SKM-1 treated with dmso at 0.1 percent for 144 hours (cell line): ENCODE measurements at regions not wholly inside any gene's neighbourhood (a gene's known extent, or its start where the extent isn't known, plus 50 kb on each side); places are given as distances from the start of the nearest gene placed in this dataset.
"Not testable (repeated sequence)": the region's sequence is repeated elsewhere in the genome, so short reads cannot be mapped to it uniquely, and the experiment has no call there.

ENCODE experiments used
- DNase-seq: peaks from one replicate; lab custom pipeline; 2025; ENCODE audit not compliant: unreplicated experiment; lab: John Stamatoyannopoulos, UW

DNA sequence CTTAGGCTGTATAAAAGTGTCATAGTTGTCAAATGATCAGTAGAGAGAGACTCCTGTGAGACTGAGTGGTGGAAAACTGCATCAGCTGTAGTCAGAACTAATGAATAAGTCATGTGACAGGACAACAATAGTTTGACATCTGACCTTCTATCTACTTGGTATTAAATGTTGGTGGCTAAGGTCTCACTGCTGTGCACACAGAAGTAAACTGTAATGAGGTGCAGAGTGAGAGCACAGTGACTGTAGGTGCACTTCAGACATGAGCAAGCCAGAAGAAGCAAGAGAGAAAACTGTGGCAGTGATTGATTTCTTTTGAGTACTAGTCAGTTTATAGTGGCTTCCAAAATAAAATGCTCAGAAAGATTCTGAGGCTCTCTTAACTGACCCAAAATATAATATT lies 803.6 kb downstream of the RAPGEF2 start:
- no peak for DNase-seq

DNA sequence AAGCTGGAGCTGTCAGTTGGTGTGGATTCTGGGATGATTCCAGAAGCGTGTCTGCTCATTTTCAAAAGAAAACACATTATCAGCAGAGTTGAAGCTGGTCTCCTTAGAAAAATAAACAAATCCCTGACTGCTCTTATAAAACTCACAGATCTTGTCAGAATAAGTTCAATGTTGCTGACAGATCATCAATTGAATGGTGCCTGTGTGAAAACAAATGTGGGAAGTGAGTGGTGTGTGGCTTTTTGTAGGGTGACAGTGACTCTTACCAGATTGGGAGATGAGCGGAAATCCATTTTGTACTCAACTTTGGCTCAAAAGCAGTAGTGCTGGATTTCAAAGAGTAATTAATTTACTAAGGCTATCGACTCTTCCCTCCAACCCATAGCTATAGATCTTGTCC lies 807.8 kb downstream of the RAPGEF2 start:
- no peak for DNase-seq

DNA sequence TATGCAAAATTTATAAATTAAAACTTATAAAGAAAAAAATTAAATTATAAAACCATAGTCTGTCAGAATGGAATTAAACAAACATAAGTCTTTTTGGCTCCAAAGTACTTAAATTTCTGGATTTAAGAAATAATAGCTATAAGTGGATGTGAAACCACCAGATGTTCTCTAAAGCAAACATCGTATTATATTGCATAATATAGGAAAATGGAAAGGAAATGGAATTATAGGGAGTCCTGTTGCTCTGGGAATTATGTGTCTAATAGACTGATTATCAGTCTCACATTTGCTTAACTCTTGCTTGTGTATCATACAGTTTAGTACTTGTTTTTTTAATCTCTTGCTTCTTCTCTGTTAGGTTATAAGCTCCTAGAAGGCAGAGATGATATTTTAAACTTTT lies 819.2 kb downstream of the RAPGEF2 start:
- no peak for DNase-seq

DNA sequence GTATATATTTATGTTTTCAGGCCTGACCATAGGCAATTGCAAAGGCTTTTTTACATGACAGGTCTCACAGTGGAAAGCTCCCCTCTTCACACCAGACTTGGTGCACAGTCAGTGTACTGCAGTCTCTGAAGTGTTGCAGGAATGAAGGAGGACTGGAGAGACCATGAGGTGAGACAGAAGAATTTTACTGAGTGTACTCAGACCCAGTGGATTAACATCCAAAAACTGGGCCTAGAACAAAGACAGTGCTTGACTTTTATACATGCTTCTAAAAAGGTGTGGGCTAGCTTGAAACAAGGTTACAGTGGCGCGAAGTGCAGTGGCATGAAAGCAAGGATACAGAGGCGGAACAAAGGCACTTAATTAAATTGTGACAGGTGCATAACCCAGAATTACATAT lies 822.9 kb downstream of the RAPGEF2 start:
- no peak for DNase-seq

DNA sequence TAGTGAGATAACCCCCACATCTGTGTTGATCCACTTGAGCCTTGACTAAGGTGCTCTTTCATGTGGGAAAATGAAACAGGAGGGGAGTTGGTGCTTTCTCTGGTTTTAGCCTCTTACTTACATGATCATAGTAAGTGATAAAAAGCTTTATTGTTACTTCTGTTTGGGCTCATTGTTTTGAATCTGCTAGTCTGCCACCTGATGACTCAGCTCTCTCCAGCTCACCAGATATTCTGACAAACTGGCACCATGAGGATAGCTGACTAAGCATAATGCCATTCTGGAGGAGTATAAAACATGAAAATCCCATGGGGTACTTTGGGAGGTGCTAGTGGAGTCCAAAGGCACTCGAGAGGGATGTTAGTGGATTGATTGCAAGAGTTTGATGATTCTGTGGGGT lies 824.0 kb downstream of the RAPGEF2 start:
- no peak for DNase-seq

DNA sequence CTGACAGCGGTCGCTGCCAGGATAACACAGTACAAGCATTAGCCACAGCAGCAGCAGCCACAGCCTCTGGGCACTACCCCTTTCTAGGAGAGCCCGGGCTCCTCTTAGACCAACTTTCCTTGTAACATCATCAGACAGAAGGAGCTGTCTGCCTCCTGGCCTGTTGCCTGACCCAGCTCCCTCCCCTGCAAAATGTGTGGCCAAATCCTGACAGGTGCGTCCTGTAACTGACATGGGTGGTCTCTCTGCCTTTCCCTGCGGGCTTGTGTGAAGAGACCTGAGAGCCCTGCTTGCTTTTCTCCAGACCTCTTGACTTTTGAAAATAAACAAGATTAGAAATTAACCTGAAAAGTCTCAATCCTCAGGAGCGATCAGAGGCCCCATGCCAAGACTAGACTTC lies 824.9 kb downstream of the RAPGEF2 start:
- DNase-seq = no peak

DNA sequence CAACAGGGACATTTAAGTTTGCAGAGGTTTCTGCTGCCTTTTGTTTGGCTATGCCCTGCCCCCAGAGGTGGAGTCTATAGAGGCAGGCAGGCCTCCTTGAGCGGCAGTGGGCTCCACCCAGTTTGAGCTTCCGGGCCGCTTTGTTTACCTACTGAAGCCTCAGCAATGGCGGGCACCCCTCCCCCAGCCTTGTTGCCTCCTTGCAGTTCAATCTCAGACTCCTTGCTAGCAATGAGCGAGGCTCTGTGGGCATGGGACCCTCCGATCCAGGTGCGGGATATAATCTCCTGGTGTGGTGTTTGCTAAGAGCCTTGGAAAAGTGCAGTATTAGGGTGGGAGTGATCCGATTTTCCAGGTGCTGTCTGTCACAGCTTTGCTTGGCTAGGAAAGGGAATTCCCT lies 831.7 kb downstream of the RAPGEF2 start:
- DNase-seq = not testable (repeated sequence)

DNA sequence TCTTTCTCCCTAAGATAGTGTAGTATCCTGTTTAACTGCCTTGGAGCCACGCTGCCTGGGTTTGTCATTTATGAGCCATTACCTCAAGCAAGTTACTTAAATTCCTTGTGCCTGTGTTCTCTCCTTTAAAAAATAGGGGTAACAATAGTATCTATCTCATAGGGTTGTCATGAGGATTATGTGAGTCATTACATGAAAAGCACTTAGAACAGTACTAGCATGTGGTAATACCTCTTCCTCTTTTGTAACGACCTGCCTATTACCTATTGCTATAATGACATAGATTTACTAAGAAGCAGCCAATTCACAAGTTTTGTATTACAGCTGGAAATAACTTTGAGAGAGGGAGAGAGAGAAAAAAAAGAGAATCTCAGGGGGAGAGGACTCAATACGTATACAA lies 834.7 kb downstream of the RAPGEF2 start:
- DNase-seq = peak; percentile 67

DNA sequence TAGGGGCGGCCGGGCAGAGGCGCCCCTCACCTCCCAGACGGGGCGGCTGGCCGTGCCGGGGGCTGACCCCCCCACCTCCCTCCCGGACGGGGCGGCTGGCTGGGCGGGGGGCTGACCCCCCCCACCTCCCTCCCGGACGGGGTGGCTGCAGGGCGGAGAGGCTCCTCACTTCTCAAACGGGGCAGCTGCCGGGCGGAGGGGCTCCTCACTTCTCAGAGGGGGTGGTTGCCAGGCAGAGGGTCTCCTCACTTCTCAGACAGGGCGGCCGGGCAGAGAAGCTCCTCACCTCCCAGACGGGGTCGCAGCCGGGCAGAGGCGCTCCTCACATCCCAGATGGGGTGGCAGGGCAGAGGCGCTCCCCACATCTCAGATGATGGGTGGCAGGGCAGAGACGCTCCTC lies 836.8 kb downstream of the RAPGEF2 start:
- DNase-seq = not testable (repeated sequence)

DNA sequence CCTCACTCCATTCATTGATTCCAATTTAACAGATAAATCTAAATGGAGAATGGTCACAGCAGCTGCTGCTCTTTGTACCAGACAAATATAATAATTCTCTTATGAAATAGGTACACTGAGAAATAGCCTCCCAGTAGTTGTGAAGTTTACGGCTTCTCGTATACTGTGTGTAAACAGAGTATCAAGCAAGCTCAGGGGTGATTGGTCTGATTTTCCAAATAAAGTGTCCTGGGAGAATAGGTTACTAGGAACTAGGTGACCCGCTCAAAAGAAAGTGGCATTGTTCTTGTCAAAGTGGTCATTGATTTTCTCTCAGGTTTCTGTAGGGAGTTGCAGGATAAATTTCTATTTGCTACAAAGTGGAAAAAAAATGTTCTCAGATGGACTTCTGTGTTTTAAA lies 838.2 kb downstream of the RAPGEF2 start:
- no peak for DNase-seq

DNA sequence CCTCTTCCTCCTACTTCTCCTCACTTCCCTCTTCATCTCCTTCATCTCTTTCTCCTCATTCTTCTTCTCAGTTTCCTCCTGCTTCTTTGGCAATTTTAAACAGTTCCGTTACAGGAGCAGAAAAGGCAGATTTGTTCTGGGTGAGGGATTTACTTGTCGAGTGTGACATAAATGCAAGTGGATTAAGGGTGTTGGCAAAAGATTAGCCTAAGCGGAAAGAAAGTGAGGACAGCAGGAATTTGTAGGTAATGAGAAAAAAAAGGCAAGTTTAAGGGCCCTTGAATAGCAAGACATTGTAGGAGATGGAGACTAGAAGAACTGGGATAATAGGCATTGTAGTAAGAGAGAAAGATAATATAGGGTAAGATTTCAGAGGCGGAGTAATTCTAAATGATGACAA lies 841.6 kb downstream of the RAPGEF2 start:
- no peak for DNase-seq

DNA sequence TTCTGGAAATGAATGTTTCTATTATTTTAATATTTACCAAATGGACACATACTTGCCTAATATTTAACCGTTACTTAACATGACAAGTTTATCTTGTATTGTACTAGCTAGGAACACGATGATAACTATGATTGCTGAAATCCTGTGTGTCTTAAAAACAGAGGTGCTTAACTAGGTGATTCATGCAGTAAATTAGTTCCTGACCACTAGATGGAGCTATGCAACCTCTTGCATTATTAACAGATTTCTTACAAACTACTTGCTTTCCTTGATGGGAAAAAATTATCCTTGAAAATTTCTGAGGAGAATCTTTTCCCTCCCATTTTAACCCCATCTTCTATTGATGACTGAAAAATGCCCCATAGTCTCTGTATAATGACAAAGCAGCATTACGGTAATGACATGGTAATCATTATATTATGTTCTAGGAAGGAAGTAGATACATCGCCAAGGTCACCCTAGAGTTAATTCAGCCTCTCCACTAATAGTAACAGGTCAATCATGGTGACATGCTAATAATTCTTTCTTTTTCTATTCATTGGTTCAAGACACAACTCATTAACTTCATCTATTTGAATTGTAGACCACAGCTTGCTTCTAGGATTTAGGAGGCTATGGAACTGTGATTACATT lies 844.2 kb downstream of the RAPGEF2 start:
- peak; percentile 46 for DNase-seq

DNA sequence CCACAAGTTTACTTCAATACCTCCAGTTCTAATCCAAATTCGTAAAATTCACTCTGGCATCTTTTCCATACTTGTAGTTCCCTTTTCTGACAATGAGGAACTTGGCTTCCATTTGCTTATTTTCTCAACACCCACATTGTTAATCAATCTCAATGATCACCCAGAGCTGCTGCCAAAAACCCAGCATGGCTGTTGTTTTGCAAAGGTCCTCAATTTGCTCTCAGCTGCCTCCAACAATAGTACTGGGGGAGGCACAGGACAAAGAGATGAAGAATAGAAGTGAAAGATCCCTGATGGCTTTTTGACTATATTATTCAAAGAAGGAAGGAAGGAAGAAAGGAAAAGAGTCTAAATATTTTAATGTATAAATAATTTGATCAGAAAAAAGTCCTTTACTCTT lies 847.8 kb downstream of the RAPGEF2 start:
- no peak for DNase-seq

DNA sequence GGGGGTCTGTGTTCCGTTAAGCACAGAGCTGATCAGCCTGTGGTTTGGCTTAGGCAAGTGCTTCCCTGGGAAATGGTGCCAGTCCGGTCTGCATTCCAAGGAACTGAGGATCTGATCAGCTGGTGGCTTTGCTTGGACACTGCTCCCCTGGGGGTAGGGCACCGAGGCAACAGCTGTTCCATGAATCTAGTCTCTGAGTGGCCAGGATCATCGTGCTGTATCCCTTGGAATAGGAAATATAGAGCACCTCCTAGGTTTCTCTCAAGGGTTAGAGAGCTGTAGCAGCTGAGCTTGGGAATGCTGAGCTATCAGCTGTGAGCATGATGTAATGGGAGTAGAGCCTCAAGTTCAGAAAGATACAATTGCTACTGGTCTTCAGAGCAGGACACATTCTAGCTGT lies 863.9 kb downstream of the RAPGEF2 start:
- no peak for DNase-seq

DNA sequence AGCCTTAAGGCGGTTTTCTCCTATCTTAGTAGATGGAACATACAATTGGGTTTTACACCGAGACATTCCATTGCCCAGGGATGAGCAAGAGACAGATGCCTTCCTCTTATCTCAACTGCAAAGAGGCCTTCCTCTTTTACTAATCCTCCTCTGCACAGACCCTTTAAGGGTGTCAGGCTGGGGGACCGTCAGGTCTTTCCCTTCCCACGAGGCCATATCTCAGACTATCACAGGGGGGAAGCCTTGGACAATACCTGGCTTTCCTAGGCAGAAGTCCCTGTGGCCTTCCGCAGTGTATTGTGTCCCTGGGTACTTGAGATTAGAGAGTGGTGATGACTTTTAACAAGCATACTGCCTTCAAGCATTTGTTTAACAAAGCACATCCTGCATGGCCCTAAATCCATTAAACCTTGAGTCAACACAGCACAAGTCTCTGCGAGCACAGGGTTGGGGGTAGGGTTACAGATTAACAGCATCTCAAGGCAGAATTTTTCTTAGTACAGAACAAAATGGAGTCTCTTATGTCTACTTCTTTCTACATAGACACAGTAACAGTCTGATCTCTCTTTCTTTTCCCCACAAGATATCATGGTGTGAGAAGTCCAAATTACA lies 874.1 kb downstream of the RAPGEF2 start:
- DNase-seq = not testable (repeated sequence)

DNA sequence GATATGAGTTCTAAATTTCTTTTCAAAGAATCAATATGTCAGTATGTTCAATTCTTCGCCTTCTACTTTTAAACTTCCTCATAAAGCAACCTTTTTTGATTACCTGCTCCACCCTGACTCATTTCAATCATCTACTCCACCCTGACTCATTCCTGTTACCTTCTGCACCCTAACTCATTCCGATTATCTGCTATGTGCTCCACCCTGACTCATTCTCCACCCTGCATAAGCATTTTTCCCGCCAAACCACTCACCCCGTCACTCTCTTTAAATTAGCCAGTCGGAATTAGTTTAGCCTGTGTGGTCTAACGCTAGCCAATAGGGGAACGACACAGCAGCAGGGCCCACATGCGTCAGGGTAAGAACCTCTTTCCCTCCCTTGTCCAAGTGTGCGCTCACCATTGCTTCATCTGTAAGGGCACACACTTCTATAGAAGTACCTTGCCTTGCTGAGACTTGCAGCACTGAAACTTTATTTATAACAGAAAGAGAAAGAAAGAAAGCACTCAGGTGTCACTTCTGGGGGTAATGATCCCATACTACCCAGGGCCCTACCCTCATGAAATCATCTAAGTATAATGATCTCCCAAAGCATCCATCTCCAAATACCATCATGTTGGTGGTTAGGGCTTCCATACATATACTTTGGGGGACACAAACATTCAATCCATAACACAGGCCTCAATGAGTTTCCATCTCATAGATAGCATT lies 875.2 kb downstream of the RAPGEF2 start:
- DNase-seq = no peak

DNA sequence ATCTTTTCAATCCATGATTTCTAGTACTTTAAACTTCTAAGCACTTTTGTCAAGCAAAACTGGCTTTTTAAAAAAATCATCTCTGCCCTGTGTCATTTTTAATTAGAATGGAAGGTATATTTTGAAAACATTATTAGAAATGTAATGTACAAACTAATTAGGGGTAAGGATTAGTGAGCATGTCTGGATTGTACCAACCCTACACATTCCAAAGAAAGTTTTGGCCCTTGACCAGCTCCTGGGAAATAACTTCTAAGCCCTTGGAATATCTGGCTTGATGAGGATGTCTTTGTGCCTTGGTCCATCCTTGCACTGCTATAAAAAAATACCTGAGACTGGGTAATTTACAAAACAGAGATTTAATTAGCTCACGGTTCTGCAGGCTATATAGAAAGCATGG lies 876.5 kb downstream of the RAPGEF2 start:
- DNase-seq = no peak

DNA sequence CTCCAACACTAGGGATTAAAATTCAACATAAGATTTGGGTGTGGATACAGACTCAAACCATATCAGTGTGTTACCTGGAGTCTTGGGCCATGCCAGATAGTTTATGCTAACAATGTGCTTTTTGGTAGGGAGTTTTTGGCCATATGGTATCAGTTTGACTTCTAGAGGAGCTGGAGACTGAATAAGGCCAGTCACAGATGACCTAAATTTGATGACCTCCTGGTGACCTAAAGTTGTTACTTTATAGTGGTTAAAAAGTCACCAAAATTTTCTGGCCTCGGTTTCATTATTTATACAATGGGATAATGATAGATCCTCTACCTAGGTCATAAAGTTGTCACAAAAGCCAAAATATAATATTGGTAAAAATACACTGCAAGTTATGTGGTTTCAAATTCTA lies 877.1 kb downstream of the RAPGEF2 start:
- DNase-seq = no peak

DNA sequence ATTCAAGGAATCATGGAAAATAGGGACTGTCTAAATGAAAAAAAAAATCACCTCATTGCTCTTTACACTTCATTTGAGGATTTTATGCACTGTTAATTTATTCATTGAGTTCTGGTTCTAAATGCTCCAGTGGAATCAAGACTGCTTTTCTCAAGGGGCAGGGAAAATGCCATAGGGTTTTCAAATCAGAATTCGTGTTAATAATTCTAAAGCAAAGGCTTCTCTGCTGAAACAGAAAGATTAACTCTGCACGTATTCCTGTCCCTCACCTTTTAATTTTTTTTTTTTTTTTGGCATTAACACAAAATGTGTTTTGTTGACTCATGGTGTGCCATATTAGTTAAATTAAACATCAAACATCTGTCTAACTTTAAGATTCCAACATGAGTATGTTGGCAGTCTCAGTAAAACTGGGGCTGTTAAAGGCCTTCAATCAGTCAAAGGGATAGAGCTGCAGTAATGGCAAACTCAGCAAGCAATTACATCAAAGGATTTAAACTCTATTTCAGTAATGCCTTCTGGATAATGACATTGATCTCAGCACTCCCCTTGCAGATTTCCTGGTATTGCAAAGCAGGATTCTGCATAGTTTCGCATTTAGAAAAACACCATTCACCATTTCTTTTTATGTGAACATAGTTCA lies 878.1 kb downstream of the RAPGEF2 start:
- no peak for DNase-seq

DNA sequence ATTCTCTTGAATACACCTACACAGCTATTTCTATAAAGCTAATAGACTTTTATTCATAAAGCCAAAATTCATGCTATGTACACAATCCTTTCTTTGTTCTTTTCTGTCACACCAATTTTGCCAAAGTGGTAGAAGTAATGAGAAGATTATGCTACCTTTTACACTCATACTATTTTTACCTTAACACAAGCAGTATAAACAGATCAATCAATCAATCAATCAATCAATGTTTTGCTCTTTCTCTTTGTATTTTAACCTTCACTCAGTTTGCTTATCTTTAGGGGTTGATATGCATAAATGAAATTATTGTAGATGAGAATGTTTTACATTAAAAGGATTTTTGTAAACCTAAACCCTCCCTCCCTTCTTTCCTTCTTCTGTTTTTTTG lies 878.6 kb downstream of the RAPGEF2 start:
- no peak for DNase-seq

DNA sequence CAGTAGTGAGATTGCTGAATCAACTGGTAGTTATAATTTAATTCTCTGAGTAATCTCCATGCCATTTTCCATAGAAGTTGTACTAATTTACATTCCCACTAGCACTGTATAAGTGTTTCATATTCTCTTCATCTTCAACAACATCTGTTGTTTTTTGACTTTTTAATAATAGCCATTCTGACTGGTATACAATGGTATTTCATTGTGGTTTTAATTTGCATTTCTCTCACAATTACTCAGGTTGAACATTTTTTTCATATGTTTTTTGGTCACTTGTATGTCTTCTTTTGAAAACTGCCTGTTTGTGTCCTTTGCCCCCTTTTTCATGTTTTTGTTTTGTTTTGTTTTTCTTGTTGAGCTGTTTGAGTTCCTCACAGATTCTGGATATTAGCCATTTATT lies 880.2 kb downstream of the RAPGEF2 start:
- no peak for DNase-seq
